ENCODE measurements at regions not wholly inside any gene's neighbourhood (a gene's known extent, or its start where the extent isn't known, plus 50 kb on each side); places are given as distances from the start of the nearest gene placed in this dataset.

DNA sequence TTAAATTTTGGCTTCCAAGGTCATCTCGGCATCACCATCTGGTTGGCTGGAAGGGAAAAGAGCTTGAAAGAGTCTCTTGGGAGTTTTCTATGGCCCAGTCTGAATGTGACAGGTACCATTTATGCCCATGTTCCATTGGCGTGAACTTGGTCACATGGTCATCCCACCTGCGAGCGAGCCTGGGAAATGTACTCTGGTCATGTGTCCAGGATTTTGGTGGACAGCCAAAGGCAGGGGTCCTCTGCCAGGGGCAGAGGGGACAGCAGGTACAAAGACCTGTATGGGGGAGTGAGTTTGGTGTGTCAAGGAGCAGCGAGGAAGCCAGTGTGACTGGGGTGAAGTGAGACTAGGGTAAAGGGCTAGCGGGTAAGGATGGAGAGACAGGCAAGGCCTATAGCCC, 112.6 kb downstream of the CDC5L start:
- DNase-seq: no peak

DNA sequence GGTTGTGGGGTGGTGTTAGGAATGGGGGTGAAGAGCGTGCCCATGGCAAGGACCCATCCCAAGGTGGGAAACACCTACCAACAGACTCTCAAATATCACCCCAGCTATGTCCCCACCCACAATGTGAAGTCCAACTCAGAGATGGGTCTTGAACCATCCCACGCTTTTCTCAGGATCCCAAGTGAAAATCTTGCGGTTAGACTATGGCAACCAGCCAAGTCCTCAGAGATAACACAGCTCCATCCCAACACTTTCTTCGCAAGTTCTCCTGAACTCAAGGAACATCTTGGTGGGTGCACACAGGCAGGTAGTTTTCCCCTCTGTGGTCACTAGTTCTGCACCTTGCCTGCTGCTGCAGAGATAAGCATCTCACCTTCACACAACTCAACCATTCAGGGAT, 116.0 kb downstream of the CDC5L start:
- DNase-seq: no peak

DNA sequence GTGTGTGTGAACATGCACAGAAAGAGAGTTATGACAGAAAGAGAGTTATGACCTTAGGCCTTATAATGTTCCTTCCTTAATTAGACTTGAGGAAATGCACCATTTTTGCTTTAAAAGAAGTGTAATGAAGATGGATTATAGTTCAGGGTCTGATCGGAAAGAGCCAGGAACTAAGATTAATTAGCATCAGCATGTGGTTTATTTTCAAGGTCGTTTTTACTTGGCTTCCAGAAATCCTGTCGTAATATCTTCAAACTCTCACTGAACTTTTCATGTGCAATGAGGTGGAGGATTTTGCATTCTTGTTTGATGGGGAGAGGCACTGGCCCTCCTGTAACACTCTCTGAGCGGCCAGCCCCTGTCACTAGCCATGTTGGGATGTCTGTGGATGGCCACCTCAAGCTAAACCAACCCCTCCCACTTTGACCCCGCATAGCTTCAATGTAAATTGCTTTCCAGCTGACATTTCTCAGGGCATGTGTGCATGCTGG, 116.8 kb downstream of the CDC5L start:
- DNase-seq: no peak

DNA sequence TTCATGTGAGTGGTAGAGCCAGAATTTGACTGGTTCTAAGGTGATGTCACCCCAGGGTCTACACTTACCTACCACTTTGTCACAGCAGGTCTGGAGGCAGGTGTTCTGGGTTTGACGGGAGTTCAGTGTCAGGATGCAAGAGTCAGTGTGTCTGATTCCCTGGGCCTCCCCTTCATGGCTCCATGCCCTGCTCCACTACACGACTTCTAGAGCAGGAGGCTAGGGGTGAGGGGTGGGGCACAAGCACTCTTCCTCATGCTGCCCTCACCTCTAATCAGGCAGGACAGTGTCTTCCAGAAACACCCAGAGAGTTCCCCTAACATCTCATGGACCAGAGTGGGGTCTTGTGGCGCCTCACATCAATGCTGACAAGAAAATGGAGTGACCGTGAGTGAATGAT, 118.2 kb downstream of the CDC5L start:
- no peak for DNase-seq

DNA sequence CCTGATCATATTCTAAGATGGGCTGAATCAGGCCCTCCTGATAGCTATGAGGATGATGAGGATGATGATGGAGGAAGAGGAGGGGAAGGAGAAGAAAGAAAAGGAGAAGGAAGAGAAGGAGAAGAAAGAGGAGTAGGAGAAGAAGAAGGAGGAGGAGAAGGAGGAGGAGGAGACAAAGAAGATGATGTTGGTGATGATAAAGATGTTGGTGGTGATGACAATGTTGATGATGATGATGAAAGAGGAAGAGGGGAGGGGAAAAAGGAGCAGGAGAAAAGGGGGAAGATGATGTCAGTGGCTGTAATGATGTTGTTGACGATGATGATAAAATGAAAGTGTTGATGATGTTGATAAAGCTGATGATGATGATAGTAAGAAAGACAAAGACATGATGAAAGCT, 119.5 kb downstream of the CDC5L start:
- DNase-seq: no peak

DNA sequence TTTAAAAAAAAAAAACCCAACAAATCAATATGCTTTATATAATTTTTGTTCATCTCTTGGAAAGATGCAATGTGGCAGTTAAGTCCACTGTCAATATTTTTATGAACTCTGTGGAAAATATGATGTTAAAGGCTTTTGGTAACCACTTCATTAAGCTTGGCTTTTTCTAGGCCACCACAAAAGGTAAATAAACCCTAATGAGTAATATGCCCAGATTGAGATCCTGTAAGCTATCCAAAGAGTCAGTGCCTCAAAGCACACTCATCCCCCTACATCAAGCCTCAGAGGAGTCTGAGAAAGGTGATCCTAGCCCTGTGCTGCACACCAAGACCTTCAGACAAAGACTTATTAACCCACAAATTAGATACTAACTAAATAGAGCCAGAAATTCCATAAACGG, 121.1 kb downstream of the CDC5L start:
- DNase-seq: no peak

DNA sequence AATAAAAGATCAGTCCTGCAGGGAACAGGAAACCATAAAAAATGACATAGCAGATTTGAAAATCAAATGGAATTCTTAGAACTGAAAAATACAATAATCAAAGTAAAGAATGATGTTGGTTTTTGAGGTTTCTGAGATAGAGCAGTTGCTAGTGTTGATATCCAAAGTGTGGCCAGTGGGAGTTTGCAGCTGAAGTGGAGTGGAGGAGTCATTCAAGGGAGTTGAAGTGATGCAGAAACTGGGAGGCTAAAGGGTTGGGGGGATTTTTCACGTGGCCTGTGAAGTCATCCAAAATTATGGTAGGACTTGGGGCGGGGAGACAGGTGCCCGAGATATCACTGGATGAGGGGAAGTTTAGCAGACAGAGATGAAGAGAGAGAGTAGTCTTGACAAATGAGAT, 123.6 kb downstream of the CDC5L start:
- DNase-seq: no peak

DNA sequence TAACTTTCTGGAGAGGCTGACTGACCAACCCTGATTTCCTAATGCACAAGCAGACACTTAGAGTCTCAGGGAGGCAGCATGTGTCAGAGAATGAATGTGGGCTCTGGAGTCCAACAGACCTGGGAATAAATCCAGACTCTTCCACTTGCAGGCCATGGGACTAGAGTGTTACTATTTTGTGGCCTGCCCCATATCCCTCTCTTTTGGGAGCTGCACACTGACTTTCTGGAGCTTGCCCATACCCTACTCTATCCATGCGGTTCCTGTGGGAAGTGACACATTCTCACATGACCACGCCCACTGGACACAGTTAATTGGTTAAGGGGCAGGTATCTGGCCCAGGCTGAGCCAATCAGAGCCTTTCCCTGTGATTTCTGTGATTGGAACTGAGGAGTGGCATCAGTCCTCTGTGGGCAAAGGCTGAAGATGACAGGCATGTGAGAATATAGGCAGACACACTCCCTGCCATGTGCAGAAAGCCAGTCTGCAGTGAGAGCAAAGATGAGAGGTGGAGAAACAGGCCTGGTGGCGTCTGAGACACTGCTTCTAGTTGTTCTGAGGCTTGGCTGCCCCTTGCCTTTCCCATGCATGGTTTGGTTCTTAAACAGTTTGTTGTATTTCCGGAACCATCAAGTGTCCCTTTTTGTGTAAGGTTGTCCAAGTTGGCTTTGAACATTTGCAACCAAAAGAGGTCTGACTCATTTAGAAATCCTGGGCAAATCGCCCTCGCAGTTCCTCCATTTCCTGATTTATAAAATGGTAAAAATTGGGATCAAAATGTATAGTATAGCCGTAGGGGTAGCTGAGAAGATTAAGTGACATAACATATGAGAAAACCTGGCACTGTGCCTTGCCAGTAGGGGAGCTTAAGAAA, 125.6 kb downstream of the CDC5L start:
- DNase-seq: no peak

DNA sequence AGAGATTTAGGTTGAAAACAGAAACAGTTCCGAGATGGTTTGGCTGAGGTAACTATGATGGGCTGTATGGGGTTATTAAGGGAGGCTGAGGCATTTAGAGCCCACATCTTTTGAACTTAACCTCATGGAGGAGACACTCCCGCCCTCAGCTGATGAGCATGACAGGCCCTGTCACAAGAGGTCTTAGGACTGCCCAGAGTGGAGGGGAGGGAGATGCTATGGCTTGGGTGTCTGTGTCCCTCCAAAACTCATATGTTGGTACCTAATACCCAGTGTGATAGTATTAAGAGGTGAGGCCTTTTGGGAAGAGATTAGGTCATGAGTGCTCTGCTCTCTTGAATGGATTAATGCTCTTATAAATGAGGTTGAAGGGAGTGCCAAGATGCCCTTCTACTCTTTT, 126.6 kb downstream of the CDC5L start:
- no peak for DNase-seq

DNA sequence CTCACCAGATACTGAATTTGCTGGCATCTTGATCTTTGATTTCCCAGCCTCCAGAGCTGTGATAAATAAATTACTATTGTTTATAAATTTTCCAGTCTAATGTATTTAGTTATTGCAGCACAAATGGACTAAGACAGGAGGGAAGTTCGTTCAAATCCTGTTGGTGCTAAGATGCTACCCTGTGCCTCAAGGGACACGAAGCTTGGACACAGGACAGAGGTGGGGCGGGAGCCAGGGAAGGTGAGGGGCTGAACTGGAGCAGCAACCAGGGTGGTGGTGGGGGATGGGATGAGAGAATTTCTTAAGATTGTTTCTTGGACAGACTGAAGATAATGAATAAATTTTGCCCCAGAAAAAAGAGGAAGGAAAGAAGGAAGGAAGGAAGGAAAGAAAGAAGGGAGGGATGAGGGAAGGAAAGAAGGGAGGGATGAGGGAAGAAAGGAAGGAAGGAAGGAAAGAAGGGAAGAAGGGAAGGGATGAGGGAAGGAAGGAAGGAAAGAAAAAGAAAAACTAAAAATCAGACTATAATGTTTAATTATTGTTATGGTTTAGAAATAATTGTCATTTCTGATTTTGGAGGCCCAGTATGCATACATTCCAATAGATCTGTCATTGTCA, 127.2 kb downstream of the CDC5L start:
- DNase-seq: no peak

DNA sequence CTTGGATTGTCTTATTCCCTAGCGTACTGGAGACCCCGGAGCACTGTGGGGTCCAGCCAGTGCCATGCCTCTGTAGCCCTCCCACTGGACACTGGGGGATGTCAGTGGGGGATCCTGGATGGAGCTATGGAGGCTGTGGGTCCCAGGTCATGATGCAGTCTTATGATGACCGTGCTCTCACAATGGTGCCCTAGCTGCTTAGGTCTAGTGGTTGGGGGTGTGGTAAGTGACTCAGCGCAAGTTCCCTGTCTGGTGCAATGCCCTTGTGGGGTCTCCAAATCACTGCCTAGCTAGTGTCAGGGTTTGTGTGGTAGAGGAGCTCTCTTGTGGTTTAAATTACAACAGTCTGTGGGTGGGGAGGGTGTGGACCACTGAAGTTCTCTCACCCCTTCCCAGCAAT, 135.4 kb downstream of the CDC5L start:
- DNase-seq: no peak

DNA sequence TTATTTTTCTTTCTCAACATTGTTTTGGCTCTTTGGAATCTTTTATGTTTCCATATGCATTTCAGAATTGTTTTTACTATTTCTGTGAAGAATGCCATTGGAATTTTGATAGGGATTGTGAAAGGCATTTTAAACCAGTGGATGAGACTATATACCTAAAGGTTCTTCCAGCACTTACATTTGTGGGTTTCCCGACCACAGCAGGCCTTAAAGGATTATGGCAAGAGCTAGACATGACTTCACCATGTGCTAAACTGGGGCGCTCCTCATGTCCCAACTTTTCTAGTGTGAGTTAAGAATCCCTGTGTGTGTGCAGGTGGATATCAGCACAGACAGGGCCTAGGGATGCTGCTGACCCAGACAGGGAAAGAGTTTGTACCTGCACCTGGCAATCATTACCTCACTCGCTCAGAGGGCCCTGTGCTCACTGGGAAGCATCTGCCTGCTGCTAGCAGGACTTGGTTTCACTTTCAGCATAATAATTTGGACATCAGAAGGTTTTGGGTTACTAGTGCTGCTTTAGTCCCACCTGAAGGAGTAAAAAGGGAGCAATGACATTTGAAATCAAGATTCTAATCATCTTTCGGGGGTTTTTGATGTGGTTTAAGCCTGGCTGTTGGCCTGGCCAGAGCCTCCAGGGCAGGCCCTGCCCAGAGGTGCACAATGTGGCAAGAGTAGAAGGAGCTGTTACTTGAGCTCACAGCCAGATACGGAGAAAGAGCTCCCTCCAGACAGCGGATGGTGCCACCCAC, 137.1 kb downstream of the CDC5L start:
- no peak for DNase-seq

DNA sequence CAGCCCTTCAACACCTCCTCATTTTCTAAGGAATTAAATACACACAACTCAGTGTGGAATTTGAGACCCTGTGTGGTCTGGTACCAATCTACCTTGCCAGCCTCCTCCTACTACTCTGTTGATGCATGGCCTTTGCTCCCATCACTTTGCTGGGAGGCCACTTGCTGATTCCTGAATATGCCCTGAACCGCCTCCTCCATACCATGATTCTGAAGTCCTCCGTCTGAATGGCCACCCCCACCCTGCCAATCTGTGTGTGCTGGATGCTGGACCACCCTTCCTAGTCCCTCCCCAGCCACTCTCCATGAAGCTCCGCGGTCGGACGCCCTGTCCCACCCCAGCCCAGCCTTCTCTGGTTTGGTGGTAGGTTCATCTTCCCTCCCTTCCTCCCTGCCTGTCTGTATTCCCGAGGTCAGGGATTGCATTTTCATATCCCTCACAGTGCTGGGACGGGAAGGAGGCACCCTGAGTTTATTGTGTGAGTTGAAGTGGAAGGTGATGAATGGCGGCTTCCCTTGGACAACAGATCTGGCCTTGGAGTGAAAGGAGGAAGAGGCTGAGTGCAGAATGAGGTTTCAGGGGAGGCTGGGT, 138.3 kb downstream of the CDC5L start:
- no peak for DNase-seq

DNA sequence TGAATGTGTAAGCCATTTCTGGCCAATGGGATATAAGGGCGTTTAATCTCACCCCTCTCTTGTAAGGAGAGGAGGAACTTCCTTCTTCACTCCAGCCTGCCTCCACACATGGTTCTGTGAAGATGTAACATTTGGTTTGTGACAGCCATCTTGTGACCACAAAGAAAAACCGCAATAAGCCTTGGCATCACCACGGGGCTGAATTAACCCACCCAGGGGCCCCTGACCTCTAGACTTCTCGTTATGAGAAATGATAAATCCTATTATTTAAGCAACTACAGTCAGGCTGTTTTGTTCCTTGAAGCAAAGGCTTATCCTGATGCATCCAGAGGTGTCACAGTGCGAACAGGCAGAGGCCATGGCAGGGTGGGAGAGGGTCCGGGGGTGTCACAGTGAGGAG, 139.7 kb downstream of the CDC5L start:
- no peak for DNase-seq

DNA sequence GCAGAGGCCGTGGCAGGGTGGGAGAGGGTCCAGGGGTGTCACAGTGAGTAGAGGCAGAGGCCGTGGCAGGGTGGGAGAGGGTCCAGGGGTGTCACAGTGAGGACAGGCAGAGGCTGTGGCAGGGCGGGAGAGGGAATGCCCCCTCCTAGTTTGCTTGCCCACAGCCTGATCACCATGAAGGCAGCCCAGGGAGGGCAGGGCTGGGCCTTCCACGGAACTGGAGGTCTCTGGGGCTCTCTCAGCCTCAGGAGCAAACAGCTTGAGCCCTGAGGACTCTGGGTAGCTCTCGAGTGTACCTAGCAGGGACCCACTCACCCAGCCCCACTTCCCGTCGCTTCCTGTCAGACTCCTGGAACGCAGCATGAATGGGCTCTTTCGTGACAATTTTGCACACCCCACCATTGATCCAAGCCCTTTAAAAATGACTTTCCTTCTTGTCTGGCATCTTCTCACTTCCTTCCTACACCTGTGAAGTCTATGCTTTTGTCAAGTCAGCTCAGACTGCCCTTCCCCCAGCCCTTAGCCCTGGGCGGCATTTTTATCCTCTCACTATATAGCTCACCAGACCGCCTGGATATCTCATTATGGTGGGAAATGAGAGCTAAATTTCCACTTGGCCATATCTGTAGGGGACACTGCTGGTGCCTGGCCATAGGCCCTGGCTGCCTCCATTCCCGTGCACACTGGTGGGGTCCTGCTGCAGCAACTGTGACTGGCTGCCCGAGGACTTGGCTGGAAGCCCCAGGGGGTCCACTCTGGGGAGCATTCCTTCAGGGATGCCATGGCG, 140.3 kb downstream of the CDC5L start:
- DNase-seq: no peak

DNA sequence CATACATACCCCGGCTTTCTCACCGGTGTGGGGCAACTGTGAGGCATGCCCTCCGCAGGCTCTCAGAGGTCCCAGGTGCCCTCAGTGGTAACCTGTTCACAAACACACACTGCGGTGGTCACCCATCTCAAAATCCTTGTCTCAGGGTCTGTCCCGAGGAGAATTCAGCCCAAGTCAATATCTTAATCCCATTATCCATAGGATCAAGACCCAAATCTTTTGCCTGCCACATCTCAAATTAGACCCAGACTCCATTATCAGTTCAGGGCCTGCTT, 140.8 kb downstream of the CDC5L start:
- no peak for DNase-seq

DNA sequence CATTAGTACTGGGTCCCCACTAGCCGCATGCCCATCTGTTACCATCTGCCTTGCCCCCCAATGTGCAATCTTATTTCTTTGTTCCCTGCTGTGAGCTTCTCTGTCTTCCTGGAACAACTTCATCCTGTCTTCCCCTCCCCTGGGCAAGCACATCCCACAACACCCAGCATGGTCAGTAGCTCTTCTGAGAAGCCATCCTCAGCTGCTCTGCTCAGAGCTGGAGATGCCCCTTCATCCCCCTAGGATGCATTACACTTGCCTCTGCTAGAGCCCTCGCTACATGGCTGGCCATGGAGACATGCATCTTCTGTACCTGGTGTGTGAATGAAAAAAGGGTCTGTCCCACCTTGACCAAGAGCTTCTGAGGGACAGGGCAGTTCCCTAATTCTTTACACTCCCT, 141.2 kb downstream of the CDC5L start:
- no peak for DNase-seq

DNA sequence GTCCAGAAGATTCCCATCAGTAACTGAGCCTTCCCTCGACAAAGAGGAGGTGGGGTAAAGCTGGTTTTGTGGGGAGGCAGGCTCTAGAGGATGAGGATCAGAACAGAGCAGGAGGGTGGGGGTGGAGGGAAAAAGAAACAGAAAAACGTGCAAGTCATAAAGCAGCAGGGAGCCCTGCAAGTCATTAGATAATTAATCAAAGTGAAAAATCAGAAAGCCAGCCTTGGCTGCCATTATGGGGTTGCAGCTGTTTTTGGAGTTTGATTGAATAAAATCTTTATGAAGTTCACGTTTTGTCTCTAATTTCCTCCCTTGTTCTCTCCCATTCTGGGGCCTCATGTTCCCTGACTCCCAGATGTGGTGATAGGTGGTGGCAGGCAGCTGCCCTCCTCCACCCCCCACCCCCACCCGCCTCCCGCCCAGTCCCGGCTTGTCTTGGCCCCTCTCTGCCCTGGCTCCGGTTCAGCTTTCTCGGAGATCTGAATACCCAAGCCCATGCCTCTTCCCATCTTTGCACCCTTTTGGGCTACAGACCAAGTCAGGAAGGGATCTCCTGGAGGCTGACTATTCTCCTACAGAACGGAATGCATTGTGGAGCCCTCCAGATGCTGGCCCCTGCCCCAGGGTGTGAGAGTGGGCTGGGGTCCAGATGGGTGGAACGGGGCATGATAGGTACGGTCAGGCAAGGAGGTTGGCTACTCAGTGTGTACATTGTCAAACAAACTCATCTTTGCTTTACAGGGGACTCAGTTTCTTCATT, 141.8 kb downstream of the CDC5L start:
- DNase-seq: no peak

DNA sequence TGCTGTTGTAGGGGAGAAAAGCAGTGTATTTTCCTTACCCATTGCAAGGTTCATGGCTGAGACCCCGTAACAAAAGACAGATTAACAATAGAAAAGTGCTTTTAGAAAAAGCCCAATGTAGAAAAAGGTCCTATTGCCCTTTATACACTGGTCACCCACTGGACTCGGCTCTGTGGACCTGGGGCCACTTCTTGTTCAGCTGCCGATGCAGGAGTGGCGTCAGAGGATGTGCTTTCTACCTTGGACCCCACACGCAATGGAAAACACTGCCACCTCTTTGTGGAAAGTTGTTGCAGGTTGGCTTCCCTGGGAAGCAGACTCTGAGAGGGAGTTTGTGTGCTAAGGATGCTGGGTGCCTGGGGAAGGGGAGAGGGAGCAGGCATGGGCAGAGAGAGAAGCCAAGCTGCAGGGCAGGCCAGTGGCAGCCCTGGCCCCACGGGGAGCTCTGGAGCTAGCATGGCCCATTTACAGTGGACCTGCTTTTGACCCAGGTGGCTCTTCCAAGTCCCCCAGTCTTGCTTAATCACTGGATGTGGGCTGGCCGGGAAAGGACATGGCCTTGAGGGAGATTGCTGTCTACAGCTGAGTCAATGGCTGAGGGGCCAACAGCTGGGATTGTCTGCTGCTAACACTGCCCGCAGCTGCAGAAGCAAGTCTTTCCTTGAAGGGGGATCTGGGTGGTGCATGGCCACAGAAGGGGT, 142.9 kb downstream of the CDC5L start:
- DNase-seq: no peak

DNA sequence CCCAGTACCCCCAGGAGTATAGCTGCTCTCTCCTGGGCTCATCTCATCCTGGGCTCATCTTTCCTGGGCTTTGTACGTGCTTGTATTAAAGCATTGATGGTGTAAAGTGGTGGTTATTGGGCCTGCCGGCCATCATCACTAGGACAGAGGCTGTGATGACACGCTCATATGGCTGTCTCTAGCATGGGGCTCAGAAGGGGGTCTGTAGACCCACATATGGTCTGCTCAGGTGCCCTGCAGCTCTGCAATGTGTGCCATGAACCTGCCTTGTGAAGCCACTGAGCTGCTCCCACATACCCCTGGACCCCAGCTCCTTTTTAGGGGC, 143.4 kb downstream of the CDC5L start:
- no peak for DNase-seq

DNA sequence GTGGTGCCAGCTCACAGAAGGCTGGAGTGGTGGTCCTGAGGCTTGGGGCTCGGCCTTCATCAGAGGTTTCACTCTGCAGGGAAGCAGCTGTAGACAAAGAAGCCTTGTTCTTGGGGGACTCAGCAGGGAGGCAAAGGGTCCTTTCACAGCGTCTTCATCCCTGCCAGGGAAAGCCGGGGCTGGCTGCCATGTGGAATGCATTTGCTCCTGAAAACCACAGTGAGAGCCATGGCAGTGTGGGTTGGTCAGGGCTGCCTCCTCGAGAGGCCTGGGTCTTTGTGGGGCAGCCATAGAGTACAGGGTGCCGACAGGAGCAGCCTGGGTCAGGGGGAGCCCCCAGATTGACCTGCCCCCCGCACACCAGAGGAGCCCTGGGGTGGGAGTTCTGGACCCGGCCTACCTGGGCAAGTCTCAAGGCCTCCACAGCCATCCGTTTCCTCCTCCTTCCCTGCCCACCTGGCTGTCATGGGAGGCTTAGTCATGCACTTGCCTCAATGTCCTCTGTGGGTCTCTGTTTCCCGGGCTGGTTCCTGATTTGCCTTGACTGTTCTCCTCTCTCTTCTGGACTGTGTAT, 144.0 kb downstream of the CDC5L start:
- no peak for DNase-seq

Measured in SIG-M5 (cell line).